ENCODE measurements at regions not wholly inside any gene's neighbourhood (a gene's known extent, or its start where the extent isn't known, plus 50 kb on each side); places are given as distances from the start of the nearest gene placed in this dataset.

GRCh38 chr20:61119794-61120410 is 132.2 kb upstream of the CDH4 start:
- DNase-seq (ENCODE audit: low read depth in 2 of 2): no peak

GRCh38 chr20:61120595-61121515 is 131.2 kb upstream of the CDH4 start:
- DNase-seq (ENCODE audit: low read depth in 2 of 2): peak; percentile 28 to 31

- no peak for DNase-seq (ENCODE audit: low read depth in 2 of 2)
These were observed 130.4 kb upstream of the CDH4 start for GRCh38 chr20:61121661-61122060.

GRCh38 chr20:61123286-61123685 is 128.8 kb upstream of the CDH4 start:
- DNase-seq (ENCODE audit: low read depth in 2 of 2): no peak

- DNase-seq (ENCODE audit: low read depth in 2 of 2): no peak
These were observed 128.2 kb upstream of the CDH4 start for GRCh38 chr20:61123751-61124368.

GRCh38 chr20:61125076-61125475 is 127.0 kb upstream of the CDH4 start:
- no peak for DNase-seq (ENCODE audit: low read depth in 2 of 2)

GRCh38 chr20:61125546-61126180 is 126.4 kb upstream of the CDH4 start:
- no peak for DNase-seq (ENCODE audit: low read depth in 2 of 2)

- DNase-seq (ENCODE audit: low read depth in 2 of 2): no peak
These were observed 125.5 kb upstream of the CDH4 start for GRCh38 chr20:61126369-61127195.

- peak; percentile 63 to 73 for DNase-seq (ENCODE audit: low read depth in 2 of 2)
These were observed 124.6 kb upstream of the CDH4 start for GRCh38 chr20:61127311-61128039.

GRCh38 chr20:61128701-61129269 is 123.3 kb upstream of the CDH4 start:
- DNase-seq (ENCODE audit: low read depth in 2 of 2): no peak

- DNase-seq (ENCODE audit: low read depth in 2 of 2): no peak
These were observed 122.8 kb upstream of the CDH4 start for GRCh38 chr20:61129311-61129710.

- no peak for DNase-seq (ENCODE audit: low read depth in 2 of 2)
These were observed 121.9 kb upstream of the CDH4 start for GRCh38 chr20:61130156-61130555.

- no peak for DNase-seq (ENCODE audit: low read depth in 2 of 2)
These were observed 120.1 kb upstream of the CDH4 start for GRCh38 chr20:61131944-61132343.

GRCh38 chr20:61133611-61134010 is 118.5 kb upstream of the CDH4 start:
- DNase-seq (ENCODE audit: low read depth in 2 of 2): no peak

GRCh38 chr20:61134296-61135030 is 117.6 kb upstream of the CDH4 start:
- DNase-seq (ENCODE audit: low read depth in 2 of 2): no peak

GRCh38 chr20:61135266-61135665 is 116.8 kb upstream of the CDH4 start:
- no peak for DNase-seq (ENCODE audit: low read depth in 2 of 2)

- DNase-seq (ENCODE audit: low read depth in 2 of 2): no peak
These were observed 116.1 kb upstream of the CDH4 start for GRCh38 chr20:61135968-61136367.

- DNase-seq (ENCODE audit: low read depth in 2 of 2): no peak
These were observed 113.5 kb upstream of the CDH4 start for GRCh38 chr20:61138566-61138965.

- no peak for DNase-seq (ENCODE audit: low read depth in 2 of 2)
These were observed 113.0 kb upstream of the CDH4 start for GRCh38 chr20:61139031-61139430.

GRCh38 chr20:61140576-61140975 is 111.5 kb upstream of the CDH4 start:
- no peak for DNase-seq (ENCODE audit: low read depth in 2 of 2)
